NCI-H345 treated with DMSO at 0.1 percent for 48 hours (cell line): ENCODE measurements at regions not wholly inside any gene's neighbourhood (a gene's known extent, or its start where the extent isn't known, plus 50 kb on each side); places are given as distances from the start of the nearest gene placed in this dataset.

Experiments
- DNase-seq: peaks from one replicate; lab custom pipeline; 2025; ENCODE audit not compliant: unreplicated experiment; lab: John Stamatoyannopoulos, UW

- no peak for DNase-seq
Measured at GRCh38 chr16:9446471-9447194, 355.2 kb downstream of the HAPSTR1 start.

GRCh38 chr16:9447195-9447551, 355.7 kb downstream of the HAPSTR1 start:
- no peak for DNase-seq

DNA sequence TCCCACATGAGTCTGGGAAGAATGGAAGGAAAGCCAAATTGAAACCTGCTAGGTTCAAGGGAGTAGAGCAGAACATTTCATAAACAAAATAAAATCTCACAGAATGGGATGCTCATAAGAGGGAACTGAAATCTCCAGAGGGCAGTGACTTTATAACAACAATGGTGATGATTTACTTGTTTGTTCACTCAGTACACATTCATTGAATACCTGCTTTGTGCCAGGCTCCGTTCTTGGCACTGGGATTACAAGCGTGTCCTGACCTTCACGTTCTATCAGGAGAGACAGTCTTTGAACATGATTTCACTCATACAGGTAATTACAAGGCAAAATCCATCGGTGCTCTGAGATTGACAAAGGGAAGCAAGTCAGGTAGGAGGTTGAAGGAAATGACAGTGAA, 356.3 kb downstream of the HAPSTR1 start:
- DNase-seq: no peak

- no peak for DNase-seq
Measured at GRCh38 chr16:9449597-9449996, 358.2 kb downstream of the HAPSTR1 start.

DNA sequence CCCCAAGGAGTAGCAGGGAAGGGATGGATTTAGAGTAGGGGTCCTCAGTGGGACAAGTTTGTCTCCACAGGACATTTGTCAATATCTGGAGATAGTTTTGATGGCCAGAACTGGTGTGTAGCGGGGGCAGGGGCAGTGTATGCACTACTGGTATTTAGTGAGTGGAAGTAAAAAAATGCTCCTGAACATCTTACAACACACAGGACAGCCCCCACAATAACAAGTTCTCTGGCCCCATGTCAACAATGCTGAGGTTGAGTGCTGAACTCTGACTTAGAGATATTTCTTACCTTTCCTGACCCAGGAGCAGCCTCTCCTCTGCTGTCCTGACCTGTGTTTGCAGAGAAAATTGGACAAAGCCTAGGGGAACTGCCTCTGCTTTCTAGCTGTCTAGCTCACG, 365.8 kb downstream of the HAPSTR1 start:
- DNase-seq: no peak

DNA sequence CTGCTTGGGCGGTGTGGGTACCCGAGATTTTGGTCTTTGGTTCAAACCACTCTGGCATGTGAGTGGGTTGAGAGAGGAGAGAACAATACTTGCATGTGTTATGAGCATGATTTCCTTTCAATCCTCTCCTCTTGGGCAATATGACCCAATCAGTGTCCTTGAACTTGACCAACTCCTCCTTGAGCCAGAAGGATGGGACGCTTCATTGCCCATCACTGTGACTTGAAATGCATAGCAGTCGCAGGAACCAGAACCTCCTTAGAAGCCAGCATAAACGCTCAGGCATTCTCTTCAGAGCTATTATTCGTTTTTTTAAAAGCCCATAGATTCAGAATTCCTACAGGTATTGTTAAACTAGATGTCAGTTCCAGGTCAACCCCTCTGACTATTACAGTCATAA, 367.4 kb downstream of the HAPSTR1 start:
- no peak for DNase-seq

DNA sequence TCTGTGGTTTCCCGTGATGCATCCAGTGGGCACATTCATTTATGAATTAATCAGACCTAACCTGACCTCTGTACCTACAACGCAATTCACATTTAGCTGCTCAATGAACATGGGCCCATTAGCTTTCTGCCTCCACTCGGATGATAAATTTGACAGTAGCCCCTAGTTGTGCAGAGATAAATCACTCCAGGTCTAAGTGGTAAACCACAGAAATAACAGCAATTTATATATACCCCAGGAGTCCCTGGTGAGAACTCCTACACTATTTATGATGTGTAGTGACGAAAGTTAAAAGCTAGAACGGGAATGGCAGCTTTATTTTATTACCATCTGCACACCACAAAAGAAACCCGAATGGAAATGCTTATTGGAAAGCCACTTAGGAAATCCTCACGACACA, 371.5 kb downstream of the HAPSTR1 start:
- DNase-seq: no peak

DNA sequence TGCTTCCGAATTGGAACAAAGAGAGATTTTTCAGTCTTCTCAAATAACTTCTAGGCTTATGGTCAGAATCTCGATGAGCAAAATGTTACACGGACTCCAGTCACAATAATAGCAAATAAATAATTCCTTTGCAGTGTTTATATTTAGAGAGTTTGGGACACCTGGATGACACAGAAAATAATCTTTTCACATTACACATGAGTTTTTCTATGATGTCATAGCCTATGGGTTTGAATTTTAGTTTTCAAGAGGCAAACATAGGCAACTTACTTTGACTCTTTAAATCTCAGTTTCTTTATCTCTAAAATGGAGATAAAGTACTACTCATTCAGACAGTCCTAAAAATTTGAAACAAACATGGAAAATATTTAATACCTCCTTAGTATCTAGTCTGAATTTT, 372.0 kb downstream of the HAPSTR1 start:
- DNase-seq: no peak

GRCh38 chr16:9465161-9465560, 373.7 kb downstream of the HAPSTR1 start:
- no peak for DNase-seq

- DNase-seq: no peak
Measured at GRCh38 chr16:9469512-9469911, 378.1 kb downstream of the HAPSTR1 start.

DNA sequence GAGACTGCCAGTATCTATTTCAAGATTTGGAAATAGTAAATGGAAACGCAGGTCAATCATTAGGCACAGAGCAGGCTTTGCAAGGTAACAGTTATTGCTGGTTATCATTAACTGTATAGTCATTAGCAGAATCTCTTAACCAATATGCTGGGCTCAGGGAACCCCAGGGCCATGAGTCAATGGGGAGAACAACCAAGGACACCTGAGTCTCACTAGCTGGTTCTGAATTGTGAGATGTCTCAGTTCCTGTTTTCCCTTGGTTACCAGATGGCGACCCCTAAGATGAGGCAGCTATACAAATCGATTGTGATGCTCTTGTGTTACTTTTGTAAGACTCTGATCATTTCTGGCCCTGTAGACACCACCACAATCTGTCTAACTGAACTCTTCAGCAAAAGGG, 385.3 kb downstream of the HAPSTR1 start:
- no peak for DNase-seq

DNA sequence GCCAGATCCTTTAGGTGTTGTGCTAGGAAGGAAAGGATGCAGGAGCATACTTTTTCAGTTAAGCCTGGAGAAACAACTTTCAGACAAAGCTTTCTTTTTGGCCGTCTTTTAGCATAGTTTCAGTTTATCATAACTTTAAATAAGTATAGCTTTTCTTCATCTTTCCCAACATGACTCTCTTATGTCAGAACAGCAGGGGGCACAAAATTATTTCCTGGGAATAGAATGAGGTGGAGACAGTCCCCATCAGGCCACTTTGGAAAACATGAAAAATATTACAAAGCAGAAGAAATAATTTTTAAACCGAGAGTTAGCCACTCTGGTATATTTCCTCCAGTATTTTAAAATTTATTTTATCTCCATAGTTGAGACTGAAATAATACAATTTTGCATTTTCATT, 387.6 kb downstream of the HAPSTR1 start:
- DNase-seq: no peak

DNA sequence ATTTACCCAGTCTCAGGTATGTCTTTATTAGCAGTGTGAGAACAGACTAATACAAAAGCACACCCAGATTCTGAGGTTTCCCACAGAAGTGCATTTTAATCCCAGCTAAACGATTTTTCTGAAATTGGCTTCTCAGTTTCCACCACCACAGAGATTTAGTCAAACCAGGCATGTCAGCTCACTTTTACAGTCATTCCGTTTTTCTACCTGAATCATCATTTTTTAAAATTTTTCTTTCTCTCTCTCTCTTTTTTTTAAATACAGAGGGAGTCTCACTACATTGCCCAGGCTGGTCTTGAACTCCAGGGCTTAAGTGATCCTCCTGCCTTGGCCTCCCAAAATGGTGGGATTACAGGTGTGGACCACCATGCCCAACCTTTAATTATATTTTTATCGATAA, 389.1 kb downstream of the HAPSTR1 start:
- DNase-seq: no peak

GRCh38 chr16:9481747-9482730, 390.6 kb downstream of the HAPSTR1 start:
- DNase-seq: no peak

DNA sequence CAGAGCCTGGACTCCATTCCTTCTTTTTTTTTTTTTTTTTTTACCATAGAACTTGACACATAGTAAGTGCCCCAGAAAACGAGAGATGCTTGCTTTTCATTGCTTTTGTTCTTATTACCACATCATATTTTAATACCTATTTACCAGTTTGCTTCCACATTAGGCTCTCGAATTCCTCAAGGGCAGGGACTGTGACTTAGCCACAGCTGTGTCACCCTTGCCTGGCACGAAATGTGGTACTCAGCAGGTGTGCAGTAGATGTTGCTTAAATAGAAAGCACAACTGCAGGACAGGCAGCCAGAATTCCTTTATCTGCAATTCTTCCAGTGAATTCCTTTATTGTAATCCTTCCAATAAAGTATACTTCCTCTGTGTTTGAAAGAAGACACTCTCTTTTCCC, 393.0 kb downstream of the HAPSTR1 start:
- no peak for DNase-seq

DNA sequence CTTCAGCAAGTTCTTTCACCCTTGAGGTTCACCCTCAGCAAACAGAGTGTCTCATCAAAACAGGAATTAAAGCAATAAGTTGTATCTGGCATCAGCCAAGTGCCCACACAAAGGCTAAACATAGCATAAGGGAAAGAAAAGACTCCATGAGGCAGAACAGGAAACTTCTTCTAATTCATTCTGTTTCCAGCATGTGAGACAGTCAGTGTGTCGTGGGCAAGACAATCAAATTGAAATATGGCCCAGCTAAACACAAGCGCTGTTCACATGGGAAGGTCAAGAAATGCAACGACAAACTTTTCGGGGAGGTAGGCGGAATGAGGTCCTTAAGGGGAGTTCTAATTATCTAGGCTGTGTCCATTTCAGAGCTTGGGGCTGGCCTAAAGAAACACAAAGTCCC, 393.4 kb downstream of the HAPSTR1 start:
- no peak for DNase-seq

GRCh38 chr16:9489835-9490467, 398.5 kb downstream of the HAPSTR1 start:
- DNase-seq: no peak

- no peak for DNase-seq
Measured at GRCh38 chr16:9495824-9496223, 404.4 kb downstream of the HAPSTR1 start.

- no peak for DNase-seq
Measured at GRCh38 chr16:9497750-9498149, 406.3 kb downstream of the HAPSTR1 start.

GRCh38 chr16:9499941-9500593, 408.6 kb downstream of the HAPSTR1 start:
- no peak for DNase-seq

DNA sequence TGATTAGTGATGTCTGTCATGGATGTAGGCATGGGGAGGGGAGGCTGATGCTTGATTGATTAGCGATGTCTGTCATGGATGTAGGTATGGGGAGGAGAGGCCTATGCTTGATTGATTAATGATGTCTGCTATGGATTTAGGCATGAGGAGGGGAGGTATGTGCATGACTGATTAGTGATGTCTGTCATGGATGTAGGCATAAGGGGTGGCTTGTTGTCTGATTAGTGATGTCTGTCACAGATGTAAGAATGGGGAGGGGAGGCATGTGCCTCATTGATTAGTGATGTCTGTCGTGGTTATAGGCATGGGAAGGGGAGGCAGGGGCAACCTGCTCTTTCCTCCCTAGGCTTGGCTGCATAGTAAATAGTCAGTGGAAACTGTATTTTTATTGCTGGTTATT, 409.4 kb downstream of the HAPSTR1 start:
- DNase-seq: no peak
